ENCODE measurements at regions not wholly inside any gene's neighbourhood (a gene's known extent, or its start where the extent isn't known, plus 50 kb on each side); places are given as distances from the start of the nearest gene placed in this dataset.

DNA sequence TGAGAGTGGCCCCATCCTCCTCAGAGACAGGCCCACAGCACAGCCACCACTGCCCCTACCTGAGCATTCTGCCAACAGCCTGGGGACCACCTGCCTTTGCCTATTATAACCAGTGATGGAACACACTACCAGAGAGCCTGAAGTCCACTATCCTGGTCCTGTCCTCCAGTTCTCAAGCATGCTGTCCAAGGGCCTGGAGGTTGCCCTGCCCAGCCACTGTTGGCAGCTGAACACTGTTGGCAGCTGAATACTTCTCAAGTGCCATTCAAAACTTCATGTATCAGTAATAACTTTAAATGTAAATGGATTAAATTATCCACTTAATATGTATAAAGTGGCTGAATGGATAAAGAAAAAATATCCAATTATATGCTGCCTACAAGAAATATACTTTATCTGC lies 194.3 kb upstream of the JADE1 start:
- Mint-ChIP-seq H3K4me1 (no peaks in the 10 kb centered on the region), H3K36me3 (ENCODE audit: low read depth) (no peaks in the 10 kb centered on the region), H3K27ac (no peak overlapping the region), H3K9me3 (peaks cover 4% of the 10 kb centered on the region), H3K4me3 (no peak overlapping the region), H3K27me3 (peaks cover 20% of the 10 kb centered on the region)
- ATAC-seq (replicated peaks) = no peak

- no peaks in the 10 kb centered on the region for H3K36me3 Mint-ChIP-seq (ENCODE audit: low read depth)
- H3K9me3 Mint-ChIP-seq = no peaks in the 10 kb centered on the region
- no peak overlapping the region for H3K27ac Mint-ChIP-seq
- no peak overlapping the region for H3K4me3 Mint-ChIP-seq
- H3K4me1 Mint-ChIP-seq = no peaks in the 10 kb centered on the region
- ATAC-seq (replicated peaks) = no peak
- peaks cover 28% of the 10 kb centered on the region for H3K27me3 Mint-ChIP-seq
Observed at GRCh38 chr4:128608006-128608405, 201.5 kb upstream of the JADE1 start.

GRCh38 chr4:128606173-128606572 lies 203.3 kb upstream of the JADE1 start:
- Mint-ChIP-seq H3K4me1 (no peaks in the 10 kb centered on the region), H3K9me3 (no peaks in the 10 kb centered on the region), H3K27ac (no peak overlapping the region), H3K4me3 (no peak overlapping the region), H3K27me3 (peaks cover 21% of the 10 kb centered on the region), H3K36me3 (ENCODE audit: low read depth) (no peaks in the 10 kb centered on the region)
- no peak for ATAC-seq (replicated peaks)

DNA sequence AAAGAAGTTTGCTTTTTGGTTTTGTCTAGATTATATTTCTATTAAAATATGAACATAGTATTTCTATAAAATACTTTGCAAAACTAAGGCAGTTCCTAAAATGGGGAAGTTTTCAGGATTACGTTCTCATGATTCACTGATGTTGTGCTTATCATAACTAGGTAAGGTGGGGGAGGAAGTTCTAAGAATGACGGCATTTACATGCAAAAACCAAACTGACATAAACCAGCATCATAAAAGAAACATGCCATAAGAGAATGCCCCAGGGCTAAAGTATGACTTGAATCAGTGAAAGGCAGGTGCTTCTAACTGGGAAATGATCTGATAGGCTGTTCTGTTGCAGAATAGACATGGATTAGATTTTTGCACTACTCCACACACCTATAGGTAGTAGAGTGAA lies 204.7 kb upstream of the JADE1 start:
- H3K36me3 Mint-ChIP-seq (ENCODE audit: low read depth) = no peaks in the 10 kb centered on the region
- no peak for ATAC-seq (replicated peaks)
- peaks cover 2% of the 10 kb centered on the region for H3K4me1 Mint-ChIP-seq
- H3K9me3 Mint-ChIP-seq = no peaks in the 10 kb centered on the region
- no peak overlapping the region for H3K4me3 Mint-ChIP-seq
- H3K27me3 Mint-ChIP-seq = peaks cover 25% of the 10 kb centered on the region
- H3K27ac Mint-ChIP-seq = no peak overlapping the region

- Mint-ChIP-seq H3K4me3 (no peak overlapping the region), H3K9me3 (no peaks in the 10 kb centered on the region), H3K36me3 (ENCODE audit: low read depth) (no peaks in the 10 kb centered on the region), H3K4me1 (peaks cover 3% of the 10 kb centered on the region), H3K27me3 (peaks cover 24% of the 10 kb centered on the region), H3K27ac (no peak overlapping the region)
- ATAC-seq (replicated peaks) = no peak
Observed at GRCh38 chr4:128604204-128604603, 205.3 kb upstream of the JADE1 start.

DNA sequence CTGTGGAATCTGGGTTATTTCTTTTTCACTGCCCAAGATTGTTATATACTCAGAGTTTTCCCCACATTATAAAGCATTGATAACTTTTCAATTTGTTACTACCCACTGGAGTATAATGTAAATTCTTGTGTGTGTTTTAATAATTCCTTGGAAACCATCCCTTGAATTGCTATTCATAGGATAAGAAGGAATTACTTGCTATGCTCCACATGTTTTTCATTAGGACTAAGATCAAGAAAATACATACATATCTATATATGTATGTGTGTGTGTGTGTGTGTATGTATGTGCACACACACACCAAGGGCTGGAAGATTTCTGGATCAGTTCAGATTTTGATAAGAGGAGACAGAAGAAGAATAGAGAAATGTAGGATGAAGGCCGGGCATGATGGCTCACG lies 206.4 kb upstream of the JADE1 start:
- Mint-ChIP-seq H3K4me1 (peaks cover 3% of the 10 kb centered on the region), H3K27ac (no peak overlapping the region), H3K36me3 (ENCODE audit: low read depth) (no peaks in the 10 kb centered on the region), H3K27me3 (peaks cover 31% of the 10 kb centered on the region), H3K4me3 (no peak overlapping the region), H3K9me3 (no peaks in the 10 kb centered on the region)
- no peak for ATAC-seq (replicated peaks)

DNA sequence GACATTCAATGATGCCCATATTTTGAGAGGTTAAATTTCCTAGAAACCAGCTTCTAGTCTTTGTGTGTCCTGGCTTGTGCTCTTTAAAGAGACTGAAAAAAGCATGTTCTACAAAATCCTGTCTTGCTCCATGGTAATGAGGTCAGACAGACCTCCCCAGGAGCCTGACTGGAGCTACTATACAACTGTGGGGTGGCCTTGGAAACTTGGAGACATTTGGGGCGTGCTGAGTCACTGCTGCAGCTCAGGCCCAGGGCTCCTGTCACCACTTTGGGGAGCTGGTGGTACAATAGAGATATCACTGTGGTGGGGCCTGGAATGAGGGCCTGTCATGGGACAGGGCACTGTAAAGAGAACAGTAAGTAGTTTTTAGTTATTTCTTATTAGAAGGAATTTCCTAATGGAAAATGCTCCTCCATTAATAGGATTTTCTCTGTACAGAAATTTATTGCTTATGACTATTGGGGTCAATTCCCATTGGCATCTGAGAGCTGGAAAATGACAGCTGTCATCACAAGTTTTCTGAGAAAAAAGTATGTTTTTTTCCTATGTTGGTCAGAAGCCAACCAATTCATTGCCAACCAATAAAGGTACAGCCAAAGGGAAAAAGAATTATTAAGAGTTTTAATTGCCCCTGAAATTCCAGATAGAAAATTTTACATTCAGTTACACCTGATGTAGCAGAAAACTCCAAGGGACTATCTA lies 207.4 kb upstream of the JADE1 start:
- no peaks in the 10 kb centered on the region for H3K9me3 Mint-ChIP-seq

DNA sequence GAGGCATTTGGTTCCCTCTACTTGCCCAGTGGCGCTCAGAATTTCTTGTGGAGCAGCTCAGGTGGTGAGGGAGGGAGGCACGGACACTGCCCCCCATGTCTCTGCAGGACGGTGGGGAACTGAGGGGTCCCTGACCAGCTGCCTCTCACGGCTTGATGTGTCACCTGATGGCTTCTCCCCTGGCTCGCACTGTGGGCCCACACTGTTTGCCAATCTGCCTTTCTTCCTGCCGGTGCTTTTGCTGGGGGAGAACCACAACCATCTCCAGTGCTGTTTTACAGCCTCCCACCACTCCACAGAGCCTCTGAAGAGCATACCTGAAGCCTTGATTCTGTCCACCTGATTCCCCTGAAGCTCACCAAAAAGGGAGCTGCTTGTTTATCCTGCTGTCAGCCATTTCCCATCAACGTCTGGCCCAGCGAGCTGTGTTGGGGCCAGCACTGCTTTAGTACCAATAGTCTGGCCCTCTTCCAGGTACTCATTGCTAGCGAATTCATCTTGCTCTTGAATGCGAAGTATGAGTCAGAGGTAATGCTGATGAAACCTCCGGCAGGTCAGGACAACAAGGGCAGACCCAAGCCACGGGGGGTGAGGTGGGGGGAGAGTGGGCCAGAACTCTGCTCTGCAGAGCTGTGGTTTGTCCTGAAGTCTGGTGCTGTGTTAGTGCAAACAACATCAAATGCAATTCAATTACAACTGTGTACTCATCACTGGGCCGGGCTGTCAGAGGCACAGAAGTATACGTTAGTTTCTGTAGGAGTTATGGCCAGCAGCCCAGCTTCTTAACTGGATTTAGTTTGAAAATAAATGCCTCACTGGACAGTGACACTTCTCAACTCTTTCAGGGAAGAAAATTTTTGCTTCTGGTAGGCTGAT lies 208.3 kb upstream of the JADE1 start:
- H3K27ac Mint-ChIP-seq = no peak overlapping the region
- ATAC-seq (replicated peaks) = no peak
- peaks cover 6% of the 10 kb centered on the region for H3K9me3 Mint-ChIP-seq
- H3K27me3 Mint-ChIP-seq = peaks cover 38% of the 10 kb centered on the region
- no peak overlapping the region for H3K4me3 Mint-ChIP-seq
- H3K4me1 Mint-ChIP-seq = peaks cover 3% of the 10 kb centered on the region
- no peaks in the 10 kb centered on the region for H3K36me3 Mint-ChIP-seq (ENCODE audit: low read depth)

More for the DNA sequence above, 207.4 kb upstream of the JADE1 start:
- Mint-ChIP-seq H3K27me3 (peaks cover 31% of the 10 kb centered on the region), H3K4me1 (peaks cover 3% of the 10 kb centered on the region), H3K36me3 (ENCODE audit: low read depth) (no peaks in the 10 kb centered on the region), H3K27ac (no peak overlapping the region), H3K4me3 (no peak overlapping the region)
- ATAC-seq (replicated peaks) = no peak

DNA sequence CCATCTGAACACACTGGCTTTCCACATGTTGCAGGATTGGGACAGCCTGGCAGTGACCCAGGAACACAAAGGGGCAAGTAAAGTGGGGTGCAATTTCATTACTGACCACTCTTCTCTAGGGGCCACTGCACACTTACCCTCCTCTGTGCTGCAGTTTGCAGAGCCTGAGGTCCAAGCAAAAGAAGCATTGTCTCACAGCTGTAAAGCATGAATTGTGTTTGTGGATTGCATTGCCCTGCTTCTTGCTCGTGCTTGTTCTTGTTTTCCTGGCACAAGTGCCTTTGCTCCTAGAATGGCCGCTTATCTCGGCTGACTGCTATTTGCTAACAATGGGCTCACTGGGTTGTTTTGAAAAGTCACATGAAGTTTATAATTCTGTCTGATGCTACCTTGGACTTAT lies 209.1 kb upstream of the JADE1 start:
- Mint-ChIP-seq H3K27me3 (peaks cover 43% of the 10 kb centered on the region), H3K27ac (no peak overlapping the region), H3K9me3 (peaks cover 11% of the 10 kb centered on the region), H3K4me3 (no peak overlapping the region), H3K36me3 (ENCODE audit: low read depth) (no peaks in the 10 kb centered on the region), H3K4me1 (peaks cover 3% of the 10 kb centered on the region)
- no peak for ATAC-seq (replicated peaks)

DNA sequence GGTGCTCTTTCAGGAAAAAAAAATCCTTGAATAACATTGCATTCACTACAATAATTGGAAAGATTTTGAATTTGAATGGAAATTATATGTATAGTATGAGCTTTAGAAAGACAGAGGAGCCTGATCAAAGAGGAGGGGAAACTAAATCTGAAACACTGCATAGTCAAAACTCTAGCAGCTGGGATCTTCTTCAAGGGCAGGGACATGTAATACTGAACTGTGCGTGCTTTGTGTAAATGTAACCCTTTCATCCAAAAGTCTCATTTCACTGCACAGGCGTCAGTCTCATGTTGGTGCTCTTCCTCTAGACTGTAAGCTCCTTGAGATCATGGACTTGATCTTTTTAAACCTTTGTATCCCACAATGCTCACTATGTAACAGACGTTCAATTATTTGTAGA lies 212.0 kb upstream of the JADE1 start:
- H3K36me3 Mint-ChIP-seq (ENCODE audit: low read depth) = no peaks in the 10 kb centered on the region
- ATAC-seq (replicated peaks) = no peak
- peaks cover 47% of the 10 kb centered on the region for H3K27me3 Mint-ChIP-seq
- H3K4me3 Mint-ChIP-seq = no peak overlapping the region
- H3K27ac Mint-ChIP-seq = no peak overlapping the region
- H3K9me3 Mint-ChIP-seq = peaks cover 15% of the 10 kb centered on the region
- peaks cover 3% of the 10 kb centered on the region for H3K4me1 Mint-ChIP-seq

DNA sequence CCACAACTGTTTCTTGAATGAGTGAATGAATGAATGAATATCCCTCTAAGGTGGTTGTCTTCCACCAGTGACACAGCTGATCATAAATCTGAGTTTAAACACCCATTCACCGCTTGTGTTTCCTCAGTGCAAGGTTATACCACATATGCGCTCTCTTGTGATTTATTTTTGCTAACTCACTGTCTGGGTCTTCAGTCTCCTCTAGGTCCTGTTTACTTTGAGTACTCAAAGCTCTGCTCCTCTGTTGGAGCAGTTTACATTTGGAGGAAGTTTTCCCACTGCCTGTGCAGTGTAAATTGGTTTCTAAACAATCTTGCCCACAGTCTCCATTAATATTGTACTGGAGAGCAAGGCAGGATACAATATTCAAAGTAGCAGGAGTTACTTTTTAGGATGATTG lies 212.6 kb upstream of the JADE1 start:
- H3K4me1 Mint-ChIP-seq = peaks cover 3% of the 10 kb centered on the region
- H3K4me3 Mint-ChIP-seq = no peak overlapping the region
- ATAC-seq (replicated peaks) = no peak
- no peaks in the 10 kb centered on the region for H3K36me3 Mint-ChIP-seq (ENCODE audit: low read depth)
- peaks cover 47% of the 10 kb centered on the region for H3K27me3 Mint-ChIP-seq
- H3K9me3 Mint-ChIP-seq = peaks cover 15% of the 10 kb centered on the region
- no peak overlapping the region for H3K27ac Mint-ChIP-seq

DNA sequence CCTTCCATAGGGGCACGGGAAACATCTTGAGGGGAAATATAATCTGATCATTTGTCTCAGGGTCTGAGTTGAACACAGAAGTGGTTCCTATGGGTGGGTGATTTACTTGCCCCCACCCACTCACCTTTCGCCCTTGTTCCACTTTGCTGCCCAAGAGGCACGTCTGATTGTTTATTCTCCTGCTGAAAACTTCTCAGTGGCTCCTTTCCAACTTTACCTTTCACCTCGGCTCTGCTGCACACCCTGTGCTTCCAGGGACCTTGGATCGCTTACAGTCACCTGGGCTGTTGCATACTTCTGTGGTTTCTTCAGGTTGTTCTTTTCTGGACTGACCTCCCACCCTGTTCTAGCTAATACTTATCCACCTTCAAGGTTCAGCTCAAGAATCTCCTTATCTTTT lies 213.4 kb upstream of the JADE1 start:
- H3K27me3 Mint-ChIP-seq = peaks cover 44% of the 10 kb centered on the region
- peaks cover 15% of the 10 kb centered on the region for H3K9me3 Mint-ChIP-seq
- no peaks in the 10 kb centered on the region for H3K36me3 Mint-ChIP-seq (ENCODE audit: low read depth)
- no peak for ATAC-seq (replicated peaks)
- peaks cover 3% of the 10 kb centered on the region for H3K4me1 Mint-ChIP-seq
- no peak overlapping the region for H3K4me3 Mint-ChIP-seq
- H3K27ac Mint-ChIP-seq = no peak overlapping the region

DNA sequence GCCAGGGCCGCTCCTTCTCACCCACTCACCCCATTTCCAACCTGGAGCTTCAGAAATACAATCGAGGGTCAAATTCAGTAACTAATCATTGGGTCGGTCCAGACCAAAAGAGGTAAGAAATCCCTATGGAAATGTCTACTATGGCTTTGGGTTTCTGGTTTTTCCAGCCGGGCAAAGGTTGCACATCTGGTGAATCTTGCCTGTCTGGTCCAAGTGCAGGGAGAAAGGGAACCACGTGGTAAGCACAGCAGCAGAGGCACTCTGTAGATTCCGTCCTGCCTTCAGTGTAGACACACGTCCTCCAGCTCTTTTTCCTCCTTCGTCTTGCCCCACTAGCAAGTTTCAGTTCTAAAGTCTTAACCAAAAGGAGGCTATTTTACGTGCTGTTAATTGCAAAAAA lies 218.0 kb upstream of the JADE1 start:
- Mint-ChIP-seq H3K9me3 (peaks cover 11% of the 10 kb centered on the region), H3K27ac (no peak overlapping the region), H3K4me1 (no peaks in the 10 kb centered on the region), H3K27me3 (peaks cover 15% of the 10 kb centered on the region), H3K36me3 (ENCODE audit: low read depth) (no peaks in the 10 kb centered on the region), H3K4me3 (no peak overlapping the region)
- ATAC-seq (replicated peaks) = no peak

GRCh38 chr4:128590773-128591172 lies 218.7 kb upstream of the JADE1 start:
- no peak for ATAC-seq (replicated peaks)
- Mint-ChIP-seq H3K36me3 (ENCODE audit: low read depth) (no peaks in the 10 kb centered on the region), H3K27me3 (peaks cover 8% of the 10 kb centered on the region), H3K4me3 (no peak overlapping the region), H3K9me3 (peaks cover 5% of the 10 kb centered on the region), H3K27ac (no peak overlapping the region), H3K4me1 (no peaks in the 10 kb centered on the region)

GRCh38 chr4:128590034-128590740 lies 219.3 kb upstream of the JADE1 start:
- H3K4me1 Mint-ChIP-seq = no peaks in the 10 kb centered on the region
- H3K27me3 Mint-ChIP-seq = peaks cover 7% of the 10 kb centered on the region
- ATAC-seq (replicated peaks) = no peak
- H3K27ac Mint-ChIP-seq = no peak overlapping the region
- H3K4me3 Mint-ChIP-seq = no peak overlapping the region
- H3K36me3 Mint-ChIP-seq (ENCODE audit: low read depth) = no peaks in the 10 kb centered on the region
- H3K9me3 Mint-ChIP-seq = peaks cover 4% of the 10 kb centered on the region
